GM12878 (cell line): ENCODE measurements at regions not wholly inside any gene's neighbourhood (a gene's known extent, or its start where the extent isn't known, plus 50 kb on each side); places are given as distances from the start of the nearest gene placed in this dataset.

Source experiments
- ATAC-seq: fragments of 200-7000 bp; cut with Tn5 transposase; 3 replicates; pipeline ENCODE4 v1.9.1; 2020; ENCODE audit warnings: mild to moderate bottlenecking, moderate library complexity
- BruUV-seq: library from RNA; stranded (reverse); fragments of 400-500 nt; replicated peaks from 2 replicates; lab custom pipeline; 2021; lab: Mats Ljungman, UMichigan
- CTCF ChIA-PET: fragments of 300-600 bp; sonication (Branson Sonifier 250); formaldehyde crosslinking; extraction: SDS; loops from one replicate; lab custom pipeline; 2021; ENCODE audit warnings: inconsistent platforms; lab: Yijun Ruan, JAX
- POLR2A ChIA-PET: fragments of 350-600 bp; formaldehyde crosslinking; extraction: SDS; loops from one replicate; lab custom pipeline; 2021; ENCODE audit warnings: inconsistent platforms; lab: Charles Lee
- RAD21 ChIA-PET: fragments of 300-600 bp; sonication (Branson Sonifier 250); formaldehyde crosslinking; loops from one replicate; lab custom pipeline; 2023; ENCODE audit warnings: antibody characterized with exemption; ENCODE audit not compliant: unreplicated experiment; lab: Charles Lee
- SMC1A ChIA-PET: fragments of 300-600 bp; sonication (Branson Sonifier 250); formaldehyde crosslinking; loops from one replicate; lab custom pipeline; 2023; ENCODE audit not compliant: unreplicated experiment, uncharacterized antibody; lab: Charles Lee
- DNase-seq: peaks from one replicate; pipeline ENCODE4 v3.0.0-alpha.2; 2011; ENCODE audit warnings: low read depth, low spot score
- FAIRE-seq: peaks from 3 replicates; lab custom pipeline; 2011; peaks lifted over from hg19 to GRCh38; lab: Jason Lieb, UNC
- H2AFZ ChIP-seq: 2 replicates; pipeline ENCODE4 v1.6.0; 2011; ENCODE audit warnings: low read depth, low read length, control low read depth; ENCODE audit not compliant: control insufficient read depth
- H3K27ac ChIP-seq: 2 replicates; pipeline ENCODE4 v1.5.1; 2011; ENCODE audit warnings: control low read depth; ENCODE audit not compliant: control insufficient read depth, insufficient read depth
- H3K27me3 ChIP-seq, 2 experiments: replicated peaks in 1 of 2; 2 replicates each; pipeline versions ENCODE4 v1.6.0 to v1.6.1; 2011; ENCODE audit warnings: low read length in 1 of 2; ENCODE audit not compliant: control insufficient read depth in 2 of 2, insufficient read depth in 2 of 2
- H3K36me3 ChIP-seq, 2 experiments: 2 replicates each; pipeline ENCODE4 v1.5.1; 2011; ENCODE audit warnings: low read length in 1 of 2; ENCODE audit not compliant: control insufficient read depth in 2 of 2, insufficient read depth in 2 of 2
- H3K4me1 ChIP-seq: 2 replicates; pipeline ENCODE4 v1.6.1; 2011; ENCODE audit warnings: mild to moderate bottlenecking, low read length, moderate library complexity, mixed read lengths; ENCODE audit not compliant: control insufficient read depth, insufficient read depth
- H3K4me2 ChIP-seq: 2 replicates; pipeline ENCODE4 v1.6.0; 2011; ENCODE audit warnings: control low read depth; ENCODE audit not compliant: control insufficient read depth, insufficient read depth
- H3K4me3 ChIP-seq: fragments of 200-600 bp; sonication (generic); 2 replicates; pipeline ENCODE4 v1.5.1; 2016
- H3K79me2 ChIP-seq: 2 replicates; pipeline ENCODE4 v1.6.0; 2011; ENCODE audit warnings: low read length; ENCODE audit not compliant: control insufficient read depth, insufficient read depth
- H3K9ac ChIP-seq: 2 replicates; pipeline ENCODE4 v1.8.0; 2011; ENCODE audit warnings: low read length, control low read depth, mixed read lengths; ENCODE audit not compliant: control insufficient read depth, insufficient read depth
- H3K9me3 ChIP-seq: replicated peaks from 3 replicates; pipeline ENCODE4 v1.5.1; 2011; ENCODE audit warnings: mild to moderate bottlenecking, low read length; ENCODE audit not compliant: control insufficient read depth, insufficient read depth
- H4K20me1 ChIP-seq: 2 replicates; pipeline ENCODE4 v1.6.0; 2011; ENCODE audit not compliant: control insufficient read depth, insufficient read depth
- BMI1 ChIP-seq: fragments of 450-650 bp; IDR thresholded peaks from 2 replicates; pipeline ENCODE4 v1.6.1; 2016; ENCODE audit warnings: mild to moderate bottlenecking, moderate library complexity, borderline replicate concordance
- CHD1 ChIP-seq: IDR thresholded peaks from 2 replicates; pipeline ENCODE4 v1.6.1; 2012; ENCODE audit warnings: low read depth, low read length, improper control_type of control experiment
- HSF1 ChIP-seq: fragments of 150-350 bp; IDR thresholded peaks from 2 replicates; pipeline ENCODE4 v1.6.1; 2014; ENCODE audit warnings: mild to moderate bottlenecking, low read depth, low read length
- KLF5 ChIP-seq: fragments of 450-650 bp; IDR thresholded peaks from 2 replicates; pipeline ENCODE4 v1.6.1; 2014; ENCODE audit warnings: mild to moderate bottlenecking; ENCODE audit not compliant: partially characterized antibody
- PML ChIP-seq: IDR thresholded peaks from 2 replicates; pipeline ENCODE4 v1.6.1; 2012; ENCODE audit warnings: low read length, inconsistent platforms
- RB1 ChIP-seq: fragments of 450-650 bp; formaldehyde crosslinking; IDR thresholded peaks from 2 replicates; pipeline ENCODE4 v1.6.1; 2017; ENCODE audit warnings: mild to moderate bottlenecking, borderline replicate concordance
- SRF ChIP-seq, 2 experiments: IDR thresholded peaks; 2 replicates each; pipeline ENCODE4 v1.6.1; 2011; ENCODE audit warnings: low read depth in 2 of 2, low read length in 2 of 2, mild to moderate bottlenecking in 1 of 2, moderate library complexity in 1 of 2
- STAT1 ChIP-seq: fragments of 450-650 bp; conservative IDR thresholded peaks from 2 replicates; pipeline ENCODE4 v1.6.1; 2014; ENCODE audit warnings: antibody characterized with exemption, mild to moderate bottlenecking
- SUPT20H ChIP-seq: IDR thresholded peaks from 2 replicates; pipeline ENCODE4 v1.6.1; 2011; ENCODE audit warnings: low read depth, mild to moderate bottlenecking, low read length, moderate library complexity, borderline replicate concordance; ENCODE audit not compliant: control insufficient read depth
- TBL1XR1 ChIP-seq: IDR thresholded peaks from 2 replicates; pipeline ENCODE4 v1.6.1; 2012; ENCODE audit warnings: low read depth, low read length, improper control_type of control experiment
- WRNIP1 ChIP-seq: IDR thresholded peaks from 2 replicates; pipeline ENCODE4 v1.6.1; 2011; ENCODE audit warnings: low read depth, low read length, improper control_type of control experiment, borderline replicate concordance
- YBX1 ChIP-seq: fragments of 450-650 bp; IDR thresholded peaks from 2 replicates; pipeline ENCODE4 v1.6.1; 2016; ENCODE audit warnings: antibody characterized with exemption
- ZNF274 ChIP-seq: IDR thresholded peaks from one replicate; pipeline ENCODE4 v1.8.0; 2011; ENCODE audit not compliant: insufficient read length, insufficient read depth
- WGBS: methylation state at CpG from one replicate; pipeline ENCODE4 v1.1.6; 2016; ENCODE audit warnings: low lambda C conversion rate; ENCODE audit not compliant: insufficient replicate concordance, insufficient coverage; ENCODE audit errors: missing lambda C conversion rate; 5-methylcytosine and 5-hydroxymethylcytosine counted together
- in situ Hi-C: fragments of 300-500 bp; cut with MboI; formaldehyde crosslinking; loops from 9 replicates; pipeline ENCODE4 v1.14.3; 2018; ENCODE audit warnings: mixed read lengths
- intact Hi-C: fragments of 100-400 bp; cut with micrococcal nuclease; formaldehyde crosslinking; loops from one replicate; pipeline ENCODE4 v1.14.2; 2022; ENCODE audit not compliant: unreplicated experiment
- TF ChIP-seq, protein P1 (sequence below): fragments of 450-650 bp; formaldehyde crosslinking; IDR thresholded peaks from 2 replicates; pipeline ENCODE4 v1.4.0; 2022; ENCODE audit warnings: mild to moderate bottlenecking, moderate library complexity
- TF ChIP-seq, protein P2 (sequence below): fragments of 450-650 bp; IDR thresholded peaks from 2 replicates; pipeline ENCODE4 v1.6.1; 2017; ENCODE audit warnings: mild to moderate bottlenecking, low read depth, inconsistent platforms; ENCODE audit not compliant: poor library complexity, severe bottlenecking

GRCh38 chr11:122019908-122020694, 95.9 kb downstream of the BLID start:
- CTCF ChIA-PET = interaction anchor here (0.7 kb wide), 1 partner anchor 42 kb away, joined by 3 read pairs; no protein-coding TSS in a partner anchor
- Histone ChIP-seq H3K4me2 (no peak overlapping the region), H3K4me1 (no peaks in the 10 kb centered on the region), H3K36me3 (no peaks in the 10 kb centered on the region), H3K9me3 (no peaks in the 10 kb centered on the region), H4K20me1 (no peaks in the 10 kb centered on the region), H2AFZ (no peak overlapping the region), H3K79me2 (no peaks in the 10 kb centered on the region), H3K27ac (no peak overlapping the region), H3K4me3 (no peak overlapping the region), H3K9ac (no peak overlapping the region), H3K27me3 (no peaks in the 10 kb centered on the region)
- TF ChIP-seq BMI1 (no peak), CHD1 (no peak), WRNIP1 (no peak), RB1 (no peak), PML (no peak), YBX1 (no peak), ZNF274 (no peak), SUPT20H (no peak), TBL1XR1 (no peak), STAT1 (no peak), KLF5 (no peak), HSF1 (no peak), SRF (IDR thresholded peaks at IDR 0.05; ENCODE audit: low read depth in 2 of 2, low read length in 2 of 2) (no peak)
- TF ChIP-seq, protein P1, sequence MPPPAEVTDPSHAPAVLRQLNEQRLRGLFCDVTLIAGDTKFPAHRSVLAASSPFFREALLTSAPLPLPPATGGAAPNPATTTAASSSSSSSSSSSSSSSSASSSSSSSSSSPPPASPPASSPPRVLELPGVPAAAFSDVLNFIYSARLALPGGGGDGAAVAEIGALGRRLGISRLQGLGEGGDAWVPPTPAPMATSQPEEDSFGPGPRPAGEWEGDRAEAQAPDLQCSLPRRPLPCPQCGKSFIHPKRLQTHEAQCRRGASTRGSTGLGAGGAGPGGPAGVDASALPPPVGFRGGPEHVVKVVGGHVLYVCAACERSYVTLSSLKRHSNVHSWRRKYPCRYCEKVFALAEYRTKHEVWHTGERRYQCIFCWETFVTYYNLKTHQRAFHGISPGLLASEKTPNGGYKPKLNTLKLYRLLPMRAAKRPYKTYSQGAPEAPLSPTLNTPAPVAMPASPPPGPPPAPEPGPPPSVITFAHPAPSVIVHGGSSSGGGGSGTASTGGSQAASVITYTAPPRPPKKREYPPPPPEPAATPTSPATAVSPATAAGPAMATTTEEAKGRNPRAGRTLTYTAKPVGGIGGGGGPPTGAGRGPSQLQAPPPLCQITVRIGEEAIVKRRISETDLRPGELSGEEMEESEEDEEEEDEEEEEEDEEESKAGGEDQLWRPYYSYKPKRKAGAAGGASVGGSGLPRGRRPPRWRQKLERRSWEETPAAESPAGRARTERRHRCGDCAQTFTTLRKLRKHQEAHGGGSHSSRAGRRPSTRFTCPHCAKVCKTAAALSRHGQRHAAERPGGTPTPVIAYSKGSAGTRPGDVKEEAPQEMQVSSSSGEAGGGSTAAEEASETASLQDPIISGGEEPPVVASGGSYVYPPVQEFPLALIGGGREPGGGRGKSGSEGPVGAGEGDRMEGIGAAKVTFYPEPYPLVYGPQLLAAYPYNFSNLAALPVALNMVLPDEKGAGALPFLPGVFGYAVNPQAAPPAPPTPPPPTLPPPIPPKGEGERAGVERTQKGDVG (CRISPR knock-in tag) = no peak
- TF ChIP-seq, protein P2, sequence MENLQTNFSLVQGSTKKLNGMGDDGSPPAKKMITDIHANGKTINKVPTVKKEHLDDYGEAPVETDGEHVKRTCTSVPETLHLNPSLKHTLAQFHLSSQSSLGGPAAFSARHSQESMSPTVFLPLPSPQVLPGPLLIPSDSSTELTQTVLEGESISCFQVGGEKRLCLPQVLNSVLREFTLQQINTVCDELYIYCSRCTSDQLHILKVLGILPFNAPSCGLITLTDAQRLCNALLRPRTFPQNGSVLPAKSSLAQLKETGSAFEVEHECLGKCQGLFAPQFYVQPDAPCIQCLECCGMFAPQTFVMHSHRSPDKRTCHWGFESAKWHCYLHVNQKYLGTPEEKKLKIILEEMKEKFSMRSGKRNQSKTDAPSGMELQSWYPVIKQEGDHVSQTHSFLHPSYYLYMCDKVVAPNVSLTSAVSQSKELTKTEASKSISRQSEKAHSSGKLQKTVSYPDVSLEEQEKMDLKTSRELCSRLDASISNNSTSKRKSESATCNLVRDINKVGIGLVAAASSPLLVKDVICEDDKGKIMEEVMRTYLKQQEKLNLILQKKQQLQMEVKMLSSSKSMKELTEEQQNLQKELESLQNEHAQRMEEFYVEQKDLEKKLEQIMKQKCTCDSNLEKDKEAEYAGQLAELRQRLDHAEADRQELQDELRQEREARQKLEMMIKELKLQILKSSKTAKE = no peak
- SMC1A ChIA-PET = no interaction called here
- no peak for ATAC-seq
- in situ Hi-C loops (no loop called here), intact Hi-C loops (no loop called here)
- WGBS = 78% methylated on average over 3 of the region's 3 CpGs
- RAD21 ChIA-PET = no interaction called here
- BruUV-seq = no TSS peak
- no peak for FAIRE-seq
- DNase-seq = no peak
- POLR2A ChIA-PET = no interaction called here
